Skeletal muscle satellite cell (primary cell): ENCODE measurements at regions not wholly inside any gene's neighbourhood (a gene's known extent, or its start where the extent isn't known, plus 50 kb on each side); places are given as distances from the start of the nearest gene placed in this dataset.

Experiments used
- H3K27me3 ChIP-seq: 2 replicates; pipeline ENCODE4 v1.7.0; 2013; ENCODE audit warnings: low read length; ENCODE audit not compliant: control insufficient read depth, insufficient read depth
- H3K36me3 ChIP-seq: 2 replicates; pipeline ENCODE4 v1.7.0; 2013; ENCODE audit warnings: mild to moderate bottlenecking, control low read depth, low read length; ENCODE audit not compliant: insufficient read depth
- H3K4me1 ChIP-seq: 2 replicates; pipeline ENCODE4 v1.7.0; 2013; ENCODE audit warnings: low read length; ENCODE audit not compliant: control insufficient read depth, insufficient read depth
- H3K4me2 ChIP-seq: 2 replicates; pipeline ENCODE4 v1.7.0; 2013; ENCODE audit warnings: mild to moderate bottlenecking, low read length
- H3K4me3 ChIP-seq: 2 replicates; pipeline ENCODE4 v1.7.0; 2013; ENCODE audit warnings: low read length
- H3K9ac ChIP-seq: 2 replicates; pipeline ENCODE4 v1.7.0; 2013; ENCODE audit warnings: mild to moderate bottlenecking, low read depth, low read length, moderate library complexity
- H3K9me3 ChIP-seq: replicated peaks from 2 replicates; pipeline ENCODE4 v1.7.0; 2013; ENCODE audit warnings: mild to moderate bottlenecking, control low read depth, low read length

DNA sequence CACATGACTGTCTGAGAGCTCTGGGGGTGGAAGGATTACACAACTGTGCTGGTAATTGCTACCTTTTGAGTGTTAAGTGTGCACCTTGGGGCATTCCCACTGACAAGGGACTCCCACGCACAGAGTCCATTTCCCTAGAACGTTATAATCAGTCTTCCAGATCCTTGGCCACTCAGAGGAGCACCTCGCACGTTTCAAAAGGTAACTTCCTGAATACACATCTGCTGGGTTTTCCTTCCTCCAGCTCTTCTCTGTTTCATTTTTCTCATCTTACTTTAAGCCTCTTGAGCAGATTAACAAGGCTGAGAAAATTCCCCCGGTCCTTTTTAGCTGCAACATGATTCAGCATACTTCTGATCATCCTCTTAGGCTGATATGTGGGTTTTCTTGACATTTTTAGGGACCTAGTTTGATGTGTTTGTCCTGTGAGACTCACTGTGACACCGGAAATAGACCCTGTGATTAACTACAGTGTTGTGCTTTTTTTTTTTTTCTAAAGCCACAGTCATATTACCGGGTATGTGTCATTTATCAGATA is 98.4 kb upstream of the DUSP22 start:
- Histone ChIP-seq H3K9ac (no peak overlapping the region), H3K36me3 (no peaks in the 10 kb centered on the region), H3K9me3 (no peaks in the 10 kb centered on the region), H3K4me3 (no peak overlapping the region), H3K4me2 (no peak overlapping the region), H3K27me3 (no peaks in the 10 kb centered on the region), H3K4me1 (peaks cover 3% of the 10 kb centered on the region)

DNA sequence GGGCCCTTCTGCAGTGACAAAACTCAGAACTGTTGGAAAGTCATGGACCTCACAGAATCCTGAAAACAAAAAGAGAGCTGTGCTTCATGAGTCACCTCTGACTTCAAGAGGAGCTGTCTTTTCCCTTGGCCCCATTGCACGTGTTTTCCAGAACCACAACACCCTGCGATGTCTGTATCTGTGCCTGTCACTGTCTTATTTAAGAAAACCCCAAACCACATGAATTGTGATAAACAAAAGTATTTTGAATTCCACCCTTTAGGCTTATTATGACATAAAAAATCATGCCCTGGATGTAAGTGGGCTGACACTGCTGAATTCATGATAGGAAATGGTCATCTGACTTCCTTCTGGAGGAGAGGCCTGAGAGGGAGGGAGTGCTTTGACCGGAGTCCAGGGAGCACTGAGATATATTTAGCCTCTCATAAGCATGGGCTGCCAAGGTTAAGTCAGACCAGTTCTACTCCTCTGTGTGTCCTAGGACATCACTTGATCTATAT is 96.4 kb upstream of the DUSP22 start:
- no peaks in the 10 kb centered on the region for H3K9me3 ChIP-seq
- H3K27me3 ChIP-seq = peaks cover 5% of the 10 kb centered on the region
- H3K36me3 ChIP-seq = no peaks in the 10 kb centered on the region
- H3K4me1 ChIP-seq = no peaks in the 10 kb centered on the region
- no peak overlapping the region for H3K4me3 ChIP-seq
- no peak overlapping the region for H3K9ac ChIP-seq
- H3K4me2 ChIP-seq = no peak overlapping the region

DNA sequence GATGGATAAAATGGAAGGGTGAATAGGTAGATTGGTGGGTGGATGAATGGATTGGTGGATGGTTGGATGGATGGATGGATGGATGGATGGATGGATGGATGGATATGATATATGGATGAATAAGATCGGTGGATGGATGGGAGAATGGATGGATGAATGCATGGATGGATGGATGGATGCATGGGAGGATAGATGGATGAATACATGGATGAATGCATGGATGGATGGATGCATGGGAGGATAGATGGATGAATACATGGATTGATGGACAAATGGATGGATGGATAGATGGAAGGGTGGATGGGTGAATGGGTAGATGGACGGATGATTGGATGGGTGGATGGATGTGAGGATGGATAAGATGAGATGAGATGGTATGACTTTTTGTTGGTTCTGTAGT is 95.7 kb upstream of the DUSP22 start:
- Histone ChIP-seq H3K36me3 (no peaks in the 10 kb centered on the region), H3K9ac (no peak overlapping the region), H3K9me3 (no peaks in the 10 kb centered on the region)

DNA sequence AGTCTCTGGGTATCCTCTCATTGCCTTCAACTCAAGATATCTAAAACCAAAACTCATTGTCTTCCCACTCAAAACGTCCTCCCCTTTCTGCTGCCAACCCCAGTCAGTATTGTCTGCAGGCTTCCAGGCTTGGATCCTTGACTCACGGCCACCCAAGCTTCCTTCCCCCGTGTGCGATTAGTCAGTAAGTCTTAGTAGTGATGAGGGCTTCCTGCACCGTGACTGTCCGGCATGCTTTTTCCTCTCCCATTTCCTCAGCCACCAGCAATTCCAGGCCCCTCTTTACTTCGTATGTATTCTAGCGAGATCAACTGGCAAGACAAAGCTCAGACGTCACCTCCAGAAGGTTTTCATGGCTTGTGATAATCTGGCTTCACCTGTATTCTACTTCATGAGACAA is 88.6 kb upstream of the DUSP22 start:
- Histone ChIP-seq H3K4me1 (no peaks in the 10 kb centered on the region), H3K9ac (no peak overlapping the region), H3K36me3 (no peaks in the 10 kb centered on the region), H3K9me3 (no peaks in the 10 kb centered on the region), H3K27me3 (peaks cover 31% of the 10 kb centered on the region), H3K4me2 (no peak overlapping the region), H3K4me3 (no peak overlapping the region)

More for the DNA sequence above, 95.7 kb upstream of the DUSP22 start:
- H3K4me3 ChIP-seq = no peak overlapping the region
- H3K4me2 ChIP-seq = no peak overlapping the region
- H3K4me1 ChIP-seq = no peaks in the 10 kb centered on the region
- H3K27me3 ChIP-seq = peaks cover 5% of the 10 kb centered on the region

DNA sequence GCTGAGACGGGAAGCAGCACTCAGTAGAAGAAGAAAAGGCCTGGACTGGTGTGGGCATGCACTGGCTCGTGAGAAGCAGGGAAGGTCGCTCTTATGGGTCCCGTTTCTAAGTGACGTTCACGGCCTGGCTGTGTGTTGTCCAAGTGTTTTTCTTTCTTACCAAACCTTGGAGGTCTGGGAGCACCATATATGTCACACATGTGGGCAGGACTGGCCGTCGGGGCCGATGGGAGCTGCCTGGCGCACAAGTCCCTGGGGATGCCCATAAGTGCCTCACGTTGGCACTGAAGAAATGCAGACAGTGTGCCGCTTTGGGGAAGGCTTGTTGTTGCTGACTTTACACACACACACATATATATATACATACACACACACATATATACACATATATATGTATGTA is 86.0 kb upstream of the DUSP22 start:
- H3K27me3 ChIP-seq = peaks cover 43% of the 10 kb centered on the region
- H3K4me1 ChIP-seq = no peaks in the 10 kb centered on the region
- no peak overlapping the region for H3K9ac ChIP-seq
- no peaks in the 10 kb centered on the region for H3K9me3 ChIP-seq
- H3K36me3 ChIP-seq = no peaks in the 10 kb centered on the region
- H3K4me2 ChIP-seq = no peak overlapping the region
- no peak overlapping the region for H3K4me3 ChIP-seq

DNA sequence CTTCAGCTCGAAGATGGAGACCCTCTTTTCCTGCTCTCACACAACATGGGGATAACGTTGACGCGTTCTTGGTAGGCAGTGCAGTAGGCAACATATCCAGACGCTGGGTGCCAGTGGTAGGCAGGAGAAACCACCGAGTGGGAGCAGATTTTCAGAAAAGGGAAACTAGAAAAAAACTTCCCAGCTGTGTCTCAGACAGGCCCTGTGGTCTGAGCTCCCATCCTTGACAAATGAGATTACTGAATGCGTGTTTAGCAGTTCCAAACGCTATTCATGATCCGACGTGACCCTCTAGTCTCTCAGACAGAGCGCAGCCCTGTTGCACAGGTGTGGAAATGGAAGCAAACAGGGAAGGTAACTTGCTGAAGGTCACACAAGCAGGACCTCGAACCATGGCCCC is 83.9 kb upstream of the DUSP22 start:
- H3K9me3 ChIP-seq = no peaks in the 10 kb centered on the region
- peaks cover 51% of the 10 kb centered on the region for H3K27me3 ChIP-seq
- H3K4me2 ChIP-seq = no peak overlapping the region
- no peak overlapping the region for H3K9ac ChIP-seq
- H3K4me1 ChIP-seq = no peaks in the 10 kb centered on the region
- no peaks in the 10 kb centered on the region for H3K36me3 ChIP-seq
- no peak overlapping the region for H3K4me3 ChIP-seq

DNA sequence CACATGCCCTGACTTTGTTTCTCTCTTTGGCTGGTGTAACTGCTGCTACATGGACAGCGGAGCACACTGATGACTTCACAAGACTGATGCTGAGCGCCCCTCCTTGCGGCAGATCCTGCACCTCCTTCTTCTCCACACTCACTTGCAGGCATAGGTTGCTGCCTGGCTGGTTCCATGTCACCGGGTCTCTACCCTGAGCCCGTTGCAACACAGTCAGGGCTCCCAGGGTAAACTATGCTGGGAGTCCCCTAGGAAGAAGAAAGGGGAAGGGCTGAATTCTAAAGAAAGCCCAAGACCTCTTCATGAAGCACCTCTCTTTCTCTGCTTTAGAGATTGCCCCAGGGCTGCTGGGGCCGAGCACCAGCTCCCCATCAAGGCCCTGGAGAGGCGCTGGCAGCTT is 83.3 kb upstream of the DUSP22 start:
- Histone ChIP-seq H3K4me1 (no peaks in the 10 kb centered on the region), H3K4me3 (no peak overlapping the region), H3K36me3 (no peaks in the 10 kb centered on the region), H3K4me2 (no peak overlapping the region), H3K9ac (no peak overlapping the region), H3K9me3 (no peaks in the 10 kb centered on the region), H3K27me3 (peaks cover 48% of the 10 kb centered on the region)

DNA sequence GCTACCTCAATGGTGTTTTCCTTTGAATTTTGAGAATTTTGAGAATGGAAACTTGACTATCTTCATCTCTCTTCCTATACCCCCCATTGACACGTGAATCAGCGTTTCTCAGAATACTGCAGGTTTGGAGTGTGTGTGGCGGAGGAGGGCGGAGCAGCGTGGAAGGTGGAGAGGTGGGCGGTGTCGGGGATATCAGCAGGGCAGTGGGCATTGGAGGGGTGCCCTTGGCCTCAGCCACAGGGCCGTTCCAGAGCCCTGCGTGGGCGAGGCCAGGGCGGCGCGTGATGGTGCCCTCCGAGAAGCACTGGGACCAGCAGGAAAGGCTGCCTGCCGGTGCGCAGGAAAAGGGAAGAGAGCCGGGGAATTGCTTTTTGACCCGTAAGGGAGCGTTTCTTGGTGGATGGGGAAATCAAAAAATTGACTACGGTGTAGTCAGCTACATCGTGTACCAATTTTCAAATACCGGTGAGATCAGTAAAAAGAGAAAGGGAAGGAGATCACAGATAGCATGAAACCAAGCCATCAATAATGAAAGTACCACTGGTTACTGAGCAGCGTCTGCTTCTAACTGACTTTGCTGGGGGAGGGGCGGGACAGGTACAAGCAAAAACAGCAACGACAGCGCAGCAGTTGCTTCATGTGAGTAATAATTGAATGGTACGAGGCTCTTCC is 82.7 kb upstream of the DUSP22 start:
- peaks cover 42% of the 10 kb centered on the region for H3K27me3 ChIP-seq
- no peak overlapping the region for H3K9ac ChIP-seq
- H3K9me3 ChIP-seq = no peaks in the 10 kb centered on the region
- no peak overlapping the region for H3K4me2 ChIP-seq
- H3K36me3 ChIP-seq = no peaks in the 10 kb centered on the region
- H3K4me1 ChIP-seq = no peaks in the 10 kb centered on the region
- no peak overlapping the region for H3K4me3 ChIP-seq

DNA sequence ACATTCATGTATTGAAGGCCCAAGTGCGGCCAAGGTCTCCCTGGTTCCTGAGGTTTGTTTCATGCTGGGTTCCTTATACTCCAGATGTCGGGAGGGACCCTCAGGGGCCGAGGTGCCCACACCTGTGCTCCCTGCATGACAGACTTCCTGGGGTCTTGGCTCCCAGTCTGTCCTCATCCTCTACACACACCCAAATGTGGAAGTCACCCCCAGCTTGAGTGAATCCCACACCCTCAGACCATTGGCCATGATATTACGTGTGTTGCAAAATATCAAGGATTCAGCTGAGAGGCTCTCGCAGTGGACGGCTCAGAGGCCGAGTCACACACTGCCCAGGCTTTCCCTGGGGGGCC is 82.2 kb upstream of the DUSP22 start:
- H3K27me3 ChIP-seq = peaks cover 42% of the 10 kb centered on the region
- H3K9ac ChIP-seq = no peak overlapping the region
- peaks cover under 1% of the 10 kb centered on the region for H3K4me1 ChIP-seq
- H3K36me3 ChIP-seq = no peaks in the 10 kb centered on the region
- no peak overlapping the region for H3K4me2 ChIP-seq
- H3K9me3 ChIP-seq = no peaks in the 10 kb centered on the region
- H3K4me3 ChIP-seq = no peak overlapping the region

DNA sequence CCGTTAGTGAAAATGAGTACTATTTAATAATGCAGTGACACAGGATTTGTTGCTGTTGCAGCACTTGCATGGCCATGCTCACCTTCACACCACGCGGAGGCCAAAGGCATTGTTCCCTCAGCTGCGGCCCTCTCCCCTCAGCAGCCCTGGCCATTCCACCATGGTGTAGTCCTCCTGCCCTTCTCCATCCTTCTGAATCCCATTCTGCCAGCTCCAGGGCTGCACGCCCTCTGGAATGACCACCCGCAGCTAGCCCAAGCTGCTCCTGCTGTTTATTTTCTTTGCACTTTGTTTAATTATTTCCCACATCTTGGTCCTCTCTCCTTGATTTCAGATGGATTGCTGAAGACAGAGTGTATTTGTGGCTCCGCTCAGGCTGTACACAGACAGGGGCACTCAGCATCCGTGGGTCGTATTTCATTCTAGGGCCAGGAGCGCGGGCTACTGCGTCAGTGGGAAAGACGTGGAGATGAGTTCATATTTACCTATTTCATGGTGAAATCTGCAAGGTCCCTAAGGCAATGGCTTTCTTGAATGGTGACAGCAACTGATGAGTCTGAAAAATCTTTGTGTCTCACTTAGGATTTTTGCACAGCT is 81.4 kb upstream of the DUSP22 start:
- Histone ChIP-seq H3K4me2 (no peak overlapping the region), H3K9me3 (no peaks in the 10 kb centered on the region), H3K4me3 (no peak overlapping the region), H3K4me1 (peaks cover 8% of the 10 kb centered on the region), H3K9ac (no peak overlapping the region), H3K36me3 (no peaks in the 10 kb centered on the region), H3K27me3 (peaks cover 38% of the 10 kb centered on the region)

DNA sequence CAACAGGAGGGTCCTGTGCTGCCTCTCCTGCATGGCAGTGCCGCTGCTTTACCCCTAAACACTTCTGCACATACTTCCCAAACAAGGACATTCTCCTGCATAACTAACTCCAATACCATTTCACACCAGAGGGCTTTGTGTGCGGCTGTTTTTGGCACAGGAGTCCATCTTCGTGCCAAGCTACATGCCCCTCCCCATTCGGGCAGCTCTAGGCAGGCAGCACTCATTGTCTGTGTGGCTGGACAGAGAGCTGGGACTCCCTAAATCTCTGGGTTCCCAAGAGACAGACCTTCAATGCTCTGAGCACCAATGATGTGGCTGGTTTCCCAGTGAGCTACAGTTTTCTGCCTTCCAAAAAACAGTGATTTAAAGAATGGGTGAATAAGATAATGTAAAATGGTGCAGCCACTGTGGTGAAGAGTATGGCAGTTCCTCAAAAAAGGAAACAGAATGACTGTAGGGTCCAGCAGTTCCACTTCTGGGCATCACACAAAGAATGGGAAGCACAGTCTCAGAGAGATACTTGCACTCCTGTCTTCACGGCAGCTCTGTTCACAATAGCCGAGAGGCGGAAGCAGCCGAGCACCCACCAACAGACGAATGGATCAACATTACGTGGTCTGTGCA is 80.3 kb upstream of the DUSP22 start:
- no peak overlapping the region for H3K4me3 ChIP-seq
- H3K36me3 ChIP-seq = no peaks in the 10 kb centered on the region
- no peak overlapping the region for H3K4me2 ChIP-seq
- H3K4me1 ChIP-seq = peaks cover 8% of the 10 kb centered on the region
- no peak overlapping the region for H3K9ac ChIP-seq
- peaks cover 35% of the 10 kb centered on the region for H3K27me3 ChIP-seq
- H3K9me3 ChIP-seq = no peaks in the 10 kb centered on the region
